Caco-2 (cell line): ENCODE measurements at regions not wholly inside any gene's neighbourhood (a gene's known extent, or its start where the extent isn't known, plus 50 kb on each side); places are given as distances from the start of the nearest gene placed in this dataset.

Experiments used
- BruUV-seq: library from RNA; stranded (reverse); fragments of 400-500 nt; replicated peaks from 2 replicates; lab custom pipeline; 2021; lab: Mats Ljungman, UMichigan
- CTCF ChIA-PET: fragments of 300-600 bp; sonication (Branson Sonifier 250); formaldehyde crosslinking; loops from one replicate; lab custom pipeline; 2022; ENCODE audit warnings: antibody characterized with exemption; lab: Charles Lee
- POLR2A ChIA-PET: fragments of 300-600 bp; sonication (Branson Sonifier 250); formaldehyde crosslinking; loops from one replicate; lab custom pipeline; 2022; ENCODE audit warnings: antibody characterized with exemption; lab: Charles Lee
- DNase-seq, 2 experiments: peaks; one replicate each; pipeline versions ENCODE4 v3.0.0 to v3.0.0-alpha.2; 2020 to 2022
- H3K27me3 ChIP-seq: replicated peaks from 2 replicates; pipeline ENCODE4 v1.6.0; 2011; ENCODE audit warnings: low read length; ENCODE audit not compliant: control insufficient read depth, insufficient read depth
- H3K36me3 ChIP-seq: 2 replicates; pipeline ENCODE4 v1.5.1; 2011; ENCODE audit warnings: low read length; ENCODE audit not compliant: control insufficient read depth, insufficient read depth
- H3K4me1 ChIP-seq: fragments of 250-450 bp; sonication (Bioruptor Pico); 2 replicates; pipeline ENCODE4 v1.5.1; 2020; ENCODE audit warnings: mild to moderate bottlenecking
- H3K4me3 ChIP-seq: 2 replicates; pipeline ENCODE4 v1.5.1; 2011; ENCODE audit warnings: low read depth, mild to moderate bottlenecking, control low read depth, low read length
- H3K9me3 ChIP-seq: fragments of 250-450 bp; sonication (Bioruptor Pico); 2 replicates; pipeline ENCODE4 v1.5.1; 2020; ENCODE audit warnings: mild to moderate bottlenecking, moderate library complexity
- H3K27ac Mint-ChIP-seq: one replicate; pipeline ENCODE4 v1.8.0; 2022; ENCODE audit warnings: mixed read lengths; ENCODE audit not compliant: unreplicated experiment
- H3K27me3 Mint-ChIP-seq: one replicate; pipeline ENCODE4 v1.8.0; 2022; ENCODE audit warnings: mixed read lengths; ENCODE audit not compliant: insufficient read depth, unreplicated experiment
- H3K36me3 Mint-ChIP-seq: one replicate; pipeline ENCODE4 v1.8.0; 2022; ENCODE audit warnings: mild to moderate bottlenecking, mixed read lengths; ENCODE audit not compliant: insufficient read depth, unreplicated experiment
- H3K4me1 Mint-ChIP-seq: one replicate; pipeline ENCODE4 v1.8.0; 2022; ENCODE audit warnings: low read depth, mixed read lengths; ENCODE audit not compliant: unreplicated experiment
- H3K4me3 Mint-ChIP-seq: one replicate; pipeline ENCODE4 v1.8.0; 2022; ENCODE audit warnings: mild to moderate bottlenecking, moderate library complexity, mixed read lengths; ENCODE audit not compliant: unreplicated experiment
- H3K9me3 Mint-ChIP-seq: one replicate; pipeline ENCODE4 v1.8.0; 2022; ENCODE audit warnings: mixed read lengths; ENCODE audit not compliant: unreplicated experiment
- intact Hi-C: fragments of 100-400 bp; cut with micrococcal nuclease; formaldehyde crosslinking; loops from one replicate; pipeline ENCODE4 v1.10.0; 2022; ENCODE audit not compliant: unreplicated experiment
- TF ChIP-seq, protein P1 (sequence below), 2 experiments: fragments of 200-600 bp in 1 of 2; IDR thresholded peaks; 1 replicate in 1 of 2; 2 replicates in 1 of 2; pipeline versions ENCODE4 v1.5.1 to v1.8.0; 2011 to 2022; ENCODE audit warnings: antibody characterized with exemption in 1 of 2, control low read depth in 1 of 2, inconsistent platforms in 1 of 2, low read depth in 1 of 2, low read length in 1 of 2, mild to moderate bottlenecking in 1 of 2, moderate library complexity in 1 of 2; ENCODE audit not compliant: insufficient read depth in 1 of 2, severe bottlenecking in 1 of 2, unreplicated experiment in 1 of 2

DNA sequence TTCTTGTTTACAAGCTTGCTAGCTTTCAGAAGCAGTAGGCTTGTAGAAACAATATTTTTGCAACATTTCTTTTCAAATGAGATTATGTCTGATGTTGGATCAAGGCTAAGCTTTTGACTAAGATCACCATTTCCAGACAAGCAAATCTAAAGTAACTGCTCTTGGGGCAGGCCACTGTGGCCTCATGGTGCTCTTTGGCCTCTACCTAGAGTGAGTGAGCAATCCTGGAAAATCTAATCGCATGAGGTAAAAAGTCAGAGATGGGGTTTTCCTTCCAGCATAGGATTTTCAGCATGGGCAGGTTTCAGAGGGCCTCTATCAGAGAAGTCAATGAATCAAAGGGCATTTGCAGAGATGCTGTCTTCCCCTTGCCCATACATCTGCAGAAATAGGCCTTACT, 331.9 kb downstream of the OMA1 start:
- ChIA-PET POLR2A (no interaction called here), CTCF (no interaction called here)
- no peak overlapping the region for H3K4me3 ChIP-seq
- Mint-ChIP-seq H3K4me1 (no peaks in the 10 kb centered on the region), H3K9me3 (no peaks in the 10 kb centered on the region), H3K36me3 (no peaks in the 10 kb centered on the region), H3K27ac (no peak overlapping the region), H3K27me3 (peaks cover 16% of the 10 kb centered on the region), H3K4me3 (no peak overlapping the region)
- H3K9me3 ChIP-seq = no peaks in the 10 kb centered on the region
- no peak for DNase-seq
- no peaks in the 10 kb centered on the region for H3K27me3 ChIP-seq
- TF ChIP-seq, protein P1, sequence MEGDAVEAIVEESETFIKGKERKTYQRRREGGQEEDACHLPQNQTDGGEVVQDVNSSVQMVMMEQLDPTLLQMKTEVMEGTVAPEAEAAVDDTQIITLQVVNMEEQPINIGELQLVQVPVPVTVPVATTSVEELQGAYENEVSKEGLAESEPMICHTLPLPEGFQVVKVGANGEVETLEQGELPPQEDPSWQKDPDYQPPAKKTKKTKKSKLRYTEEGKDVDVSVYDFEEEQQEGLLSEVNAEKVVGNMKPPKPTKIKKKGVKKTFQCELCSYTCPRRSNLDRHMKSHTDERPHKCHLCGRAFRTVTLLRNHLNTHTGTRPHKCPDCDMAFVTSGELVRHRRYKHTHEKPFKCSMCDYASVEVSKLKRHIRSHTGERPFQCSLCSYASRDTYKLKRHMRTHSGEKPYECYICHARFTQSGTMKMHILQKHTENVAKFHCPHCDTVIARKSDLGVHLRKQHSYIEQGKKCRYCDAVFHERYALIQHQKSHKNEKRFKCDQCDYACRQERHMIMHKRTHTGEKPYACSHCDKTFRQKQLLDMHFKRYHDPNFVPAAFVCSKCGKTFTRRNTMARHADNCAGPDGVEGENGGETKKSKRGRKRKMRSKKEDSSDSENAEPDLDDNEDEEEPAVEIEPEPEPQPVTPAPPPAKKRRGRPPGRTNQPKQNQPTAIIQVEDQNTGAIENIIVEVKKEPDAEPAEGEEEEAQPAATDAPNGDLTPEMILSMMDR (IDR thresholded peaks at IDR 0.05; ENCODE audit: insufficient read depth in 1 of 2, low read depth in 1 of 2, low read length in 1 of 2, severe bottlenecking in 1 of 2, unreplicated experiment in 1 of 2) = no peak
- H3K36me3 ChIP-seq = no peaks in the 10 kb centered on the region
- no TSS peak for BruUV-seq
- intact Hi-C loops = no loop called here
- H3K4me1 ChIP-seq = no peaks in the 10 kb centered on the region

DNA sequence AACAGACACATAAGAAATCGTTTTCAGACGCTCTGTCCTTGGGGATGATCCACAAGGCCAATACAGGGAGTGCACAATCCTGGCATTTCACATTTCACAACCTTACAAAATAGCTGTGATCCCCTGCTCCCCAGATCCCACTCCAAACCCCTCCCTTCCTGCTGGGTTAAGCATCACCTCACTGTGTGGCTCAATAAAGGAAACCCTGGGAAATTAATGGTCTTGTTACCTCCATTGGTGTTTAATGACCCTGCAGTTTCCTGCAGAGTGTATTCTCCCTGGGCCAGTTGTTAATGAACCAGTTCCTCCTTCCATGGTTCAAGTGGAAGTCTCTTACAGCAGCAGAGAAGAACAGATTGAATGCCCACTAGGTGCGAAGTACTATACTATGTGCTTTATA, 334.7 kb downstream of the OMA1 start:
- no TSS peak for BruUV-seq
- no peaks in the 10 kb centered on the region for H3K9me3 Mint-ChIP-seq
- Histone ChIP-seq H3K4me3 (no peak overlapping the region), H3K9me3 (no peaks in the 10 kb centered on the region), H3K36me3 (no peaks in the 10 kb centered on the region), H3K27me3 (no peaks in the 10 kb centered on the region), H3K4me1 (no peaks in the 10 kb centered on the region)
- H3K4me3 Mint-ChIP-seq = no peak overlapping the region
- POLR2A ChIA-PET = no interaction called here
- no peaks in the 10 kb centered on the region for H3K4me1 Mint-ChIP-seq
- CTCF ChIA-PET = no interaction called here
- intact Hi-C loops = no loop called here
- no peak overlapping the region for H3K27ac Mint-ChIP-seq
- DNase-seq = no peak
- H3K27me3 Mint-ChIP-seq = peaks cover 7% of the 10 kb centered on the region
- H3K36me3 Mint-ChIP-seq = no peaks in the 10 kb centered on the region
- TF ChIP-seq, protein P1 (IDR thresholded peaks at IDR 0.05; ENCODE audit: insufficient read depth in 1 of 2, low read depth in 1 of 2, low read length in 1 of 2, severe bottlenecking in 1 of 2, unreplicated experiment in 1 of 2) = no peak

DNA sequence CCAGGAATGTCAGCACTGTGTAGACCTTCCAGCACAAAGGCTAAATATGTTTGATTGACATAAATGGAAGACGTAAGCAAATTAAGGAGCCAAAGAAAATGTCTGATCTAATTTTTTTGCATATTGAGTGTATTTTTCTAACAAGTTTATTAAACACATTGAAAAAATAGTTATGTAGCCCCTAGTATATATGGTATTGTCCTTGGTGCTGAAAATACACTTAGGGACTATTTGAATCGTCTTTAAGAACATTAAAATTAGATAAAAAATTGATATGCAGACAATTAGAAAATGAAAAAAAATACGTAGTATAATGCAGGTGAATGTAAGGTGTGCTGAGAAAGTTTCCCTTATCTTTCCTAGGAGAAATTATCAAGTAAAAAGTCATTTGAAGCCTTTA, 337.0 kb downstream of the OMA1 start:
- Mint-ChIP-seq H3K4me3 (no peak overlapping the region), H3K4me1 (no peaks in the 10 kb centered on the region), H3K9me3 (no peaks in the 10 kb centered on the region), H3K36me3 (no peaks in the 10 kb centered on the region), H3K27ac (no peak overlapping the region), H3K27me3 (peaks cover 7% of the 10 kb centered on the region)
- no TSS peak for BruUV-seq
- ChIA-PET POLR2A (no interaction called here), CTCF (no interaction called here)
- Histone ChIP-seq H3K27me3 (no peaks in the 10 kb centered on the region), H3K4me3 (no peak overlapping the region), H3K9me3 (no peaks in the 10 kb centered on the region), H3K36me3 (no peaks in the 10 kb centered on the region), H3K4me1 (no peaks in the 10 kb centered on the region)
- TF ChIP-seq, protein P1 (IDR thresholded peaks at IDR 0.05; ENCODE audit: insufficient read depth in 1 of 2, low read depth in 1 of 2, low read length in 1 of 2, severe bottlenecking in 1 of 2, unreplicated experiment in 1 of 2) = no peak
- intact Hi-C loops = no loop called here
- DNase-seq = no peak
